Lung (tissue), 11 donors: ENCODE measurements at regions not wholly inside any gene's neighbourhood (a gene's known extent, or its start where the extent isn't known, plus 50 kb on each side); places are given as distances from the start of the nearest gene placed in this dataset.

Experiments used
- ATAC-seq: fragments of 200-7000 bp; cut with Tn5 transposase; one replicate; pipeline ENCODE4 v1.9.1; 2020; ENCODE audit warnings: moderate number of reproducible peaks; ENCODE audit not compliant: insufficient read depth, low FRiP score
- DNase-seq, 3 donors: peaks; one replicate each; pipeline ENCODE4 v3.0.0-alpha.2; 2013 to 2017
- H3K27ac ChIP-seq, 2 donors: one replicate each; pipeline ENCODE4 v1.5.1; 2013; ENCODE audit warnings: mild to moderate bottlenecking in 2 of 2, moderate library complexity in 2 of 2, control low read depth in 1 of 2, inconsistent platforms in 1 of 2, low read depth in 1 of 2, low read length in 1 of 2
- H3K27me3 ChIP-seq, 3 donors: one replicate each; pipeline ENCODE4 v1.5.1; 2013; ENCODE audit warnings: low read length in 2 of 3; ENCODE audit not compliant: control insufficient read depth in 3 of 3, insufficient read depth in 3 of 3
- H3K36me3 ChIP-seq, 4 donors: one replicate each; pipeline ENCODE4 v1.5.1; 2013; ENCODE audit warnings: low read length in 4 of 4, mild to moderate bottlenecking in 1 of 4, moderate library complexity in 1 of 4; ENCODE audit not compliant: control insufficient read depth in 4 of 4, insufficient read depth in 4 of 4
- H3K4me1 ChIP-seq, 5 donors: one replicate each; pipeline ENCODE4 v1.5.1; 2013; ENCODE audit warnings: low read length in 5 of 5, mild to moderate bottlenecking in 2 of 5, moderate library complexity in 1 of 5; ENCODE audit not compliant: control insufficient read depth in 5 of 5, insufficient read depth in 5 of 5
- H3K4me3 ChIP-seq: one replicate; pipeline ENCODE4 v1.5.1; 2013; ENCODE audit warnings: mild to moderate bottlenecking, control low read depth, moderate library complexity
- H3K9ac ChIP-seq, 2 donors: one replicate each; pipeline ENCODE4 v1.5.1; 2013; ENCODE audit warnings: low read length in 2 of 2, control low read depth in 1 of 2; ENCODE audit not compliant: insufficient read depth in 1 of 2
- H3K9me3 ChIP-seq, 4 donors: one replicate each; pipeline ENCODE4 v1.5.1; 2013; ENCODE audit warnings: low read length in 3 of 4, mild to moderate bottlenecking in 1 of 4, moderate library complexity in 1 of 4; ENCODE audit not compliant: control insufficient read depth in 4 of 4, insufficient read depth in 3 of 4
- CTCF ChIP-seq: IDR thresholded peaks from 2 replicates; pipeline ENCODE4 v1.5.1; 2012; ENCODE audit warnings: mild to moderate bottlenecking; ENCODE audit errors: control extremely low read depth, extremely low read depth
- WGBS, 2 donors: extraction: QIAGEN DNeasy Blood & Tissue Kit; methylation state at CpG; one replicate each; pipeline ENCODE4 v1.1.7; 2013; 5-methylcytosine and 5-hydroxymethylcytosine counted together
- donor health status: control.
- donor health status: control.
- donor health status: Bipolar disorder and iron deficiency.
- donor health status: healthy.
- donor health status: DM: yes; HTN: yes; CAD: no.

GRCh38 chr12:132426349-132427173, 63.4 kb upstream of the FBRSL1 start:
- no peak overlapping the region for H3K27ac ChIP-seq
- H3K27me3 ChIP-seq = peaks cover 0 to 3% (median 0%) of the 10 kb centered on the region in 3 donors
- H3K9me3 ChIP-seq = peaks cover 0 to 17% (median 0%) of the 10 kb centered on the region in 4 donors
- ATAC-seq (no peak), DNase-seq (no peak)
- 82 to 87% methylated on average over 34 of the region's 34 CpGs for WGBS, 2 donors
- TF ChIP-seq CTCF = no peak
- H3K9ac ChIP-seq = no peak overlapping the region
- no peaks in the 10 kb centered on the region for H3K36me3 ChIP-seq
- peaks cover 0 to 44% (median 21%) of the 10 kb centered on the region in 5 donors for H3K4me1 ChIP-seq
- no peak overlapping the region for H3K4me3 ChIP-seq

GRCh38 chr12:132424811-132425210, 65.1 kb upstream of the FBRSL1 start:
- 87 to 89% methylated on average over 4 of the region's 4 CpGs for WGBS, 2 donors
- H3K27me3 ChIP-seq = peaks cover 0 to 3% (median 0%) of the 10 kb centered on the region in 3 donors
- no peak overlapping the region for H3K4me3 ChIP-seq
- DNase-seq = no peak
- H3K4me1 ChIP-seq = peaks cover 0 to 28% (median 9%) of the 10 kb centered on the region in 5 donors
- H3K27ac ChIP-seq = no peak overlapping the region
- H3K36me3 ChIP-seq = no peaks in the 10 kb centered on the region
- H3K9ac ChIP-seq = no peak overlapping the region
- ATAC-seq = no peak
- peaks cover 0 to 18% (median 0%) of the 10 kb centered on the region in 4 donors for H3K9me3 ChIP-seq
- no peak for TF ChIP-seq CTCF

GRCh38 chr12:132423820-132424645, 65.9 kb upstream of the FBRSL1 start:
- H3K27me3 ChIP-seq = peaks cover 0 to 3% (median 0%) of the 10 kb centered on the region in 3 donors
- no peak overlapping the region for H3K4me3 ChIP-seq
- DNase-seq (no peak), ATAC-seq (no peak)
- peaks cover 0 to 25% (median 3%) of the 10 kb centered on the region in 5 donors for H3K4me1 ChIP-seq
- no peak for TF ChIP-seq CTCF
- 63 to 76% methylated on average over 31 of the region's 31 CpGs for WGBS, 2 donors
- H3K9me3 ChIP-seq = peaks cover 0 to 18% (median 0%) of the 10 kb centered on the region in 4 donors
- H3K27ac ChIP-seq = no peak overlapping the region
- H3K36me3 ChIP-seq = no peaks in the 10 kb centered on the region
- no peak overlapping the region for H3K9ac ChIP-seq
